SK-N-SH (cell line): ENCODE measurements at regions not wholly inside any gene's neighbourhood (a gene's known extent, or its start where the extent isn't known, plus 50 kb on each side); places are given as distances from the start of the nearest gene placed in this dataset.

Experiments used
- CTCF ChIA-PET: fragments of 300-600, 350-600 bp; formaldehyde crosslinking; extraction: SDS; loops from one replicate; lab custom pipeline; 2021; lab: Yijun Ruan, JAX
- POLR2A ChIA-PET: fragments of 350-600 bp; sonication (Branson Sonifier 250); formaldehyde crosslinking; extraction: SDS; loops from one replicate; lab custom pipeline; 2020; ENCODE audit warnings: antibody characterized with exemption, inconsistent platforms; lab: Yijun Ruan, JAX
- DNase-seq: peaks from one replicate; pipeline ENCODE4 v3.0.0; 2012
- H2AFZ ChIP-seq: fragments of 200-600 bp; sonication (generic); 2 replicates; pipeline ENCODE4 v1.8.1; 2016; ENCODE audit warnings: antibody characterized with exemption, mild to moderate bottlenecking, low read depth
- H3F3A ChIP-seq: fragments of 200-600 bp; sonication (generic); replicated peaks from 2 replicates; pipeline ENCODE3; 2016; ENCODE audit warnings: antibody characterized with exemption, mild to moderate bottlenecking; ENCODE audit not compliant: insufficient read depth
- H3K27ac ChIP-seq, 2 experiments: fragments of 200-500 bp in 1 of 2; fragments of 200-600 bp in 1 of 2; sonication (Bioruptor generic) in 1 of 2; sonication (generic), shearing (Covaris generic) in 1 of 2; 2 replicates each; pipeline versions ENCODE4 v1.5.1 to v1.6.1; 2014 to 2016; ENCODE audit warnings: low read depth in 2 of 2, inconsistent platforms in 1 of 2, low read length in 1 of 2, mild to moderate bottlenecking in 1 of 2, mixed read lengths in 1 of 2
- H3K27me3 ChIP-seq: fragments of 200-600 bp; sonication (generic), shearing (Covaris generic); 2 replicates; pipeline ENCODE4 v1.6.1; 2016; ENCODE audit warnings: mixed run types; ENCODE audit not compliant: insufficient read depth
- H3K36me3 ChIP-seq, 2 experiments: fragments of 200-500 bp in 1 of 2; fragments of 200-600 bp in 1 of 2; sonication (Bioruptor generic) in 1 of 2; sonication (generic) in 1 of 2; replicated peaks in 1 of 2; 2 replicates each; pipeline versions ENCODE3 to v1.5.1; 2014 to 2016; ENCODE audit warnings: low read length in 1 of 2, mild to moderate bottlenecking in 1 of 2; ENCODE audit not compliant: insufficient read depth in 2 of 2, control insufficient read depth in 1 of 2
- H3K4me1 ChIP-seq, 2 experiments: fragments of 200-500 bp in 1 of 2; fragments of 200-600 bp in 1 of 2; sonication (Bioruptor generic) in 1 of 2; sonication (generic), shearing (Covaris generic) in 1 of 2; 2 replicates each; pipeline versions ENCODE4 v1.5.1 to v1.6.1; 2014 to 2016; ENCODE audit warnings: low read depth in 1 of 2, low read length in 1 of 2, mixed run types in 1 of 2; ENCODE audit not compliant: insufficient read depth in 2 of 2, control insufficient read depth in 1 of 2
- H3K4me2 ChIP-seq: fragments of 200-600 bp; sonication (generic), shearing (Covaris generic); 2 replicates; pipeline ENCODE4 v1.6.1; 2017; ENCODE audit warnings: mixed run types
- H3K4me3 ChIP-seq, 2 experiments: fragments of 200-500 bp in 1 of 2; fragments of 200-600 bp in 1 of 2; sonication (Bioruptor generic) in 1 of 2; sonication (generic), shearing (Covaris generic) in 1 of 2; 2 replicates each; pipeline versions ENCODE4 v1.5.1 to v1.8.1; 2014 to 2016; ENCODE audit warnings: low read depth in 2 of 2, inconsistent platforms in 1 of 2, low read length in 1 of 2, mild to moderate bottlenecking in 1 of 2, mixed read lengths in 1 of 2, moderate library complexity in 1 of 2
- H3K79me2 ChIP-seq: fragments of 200-600 bp; sonication (generic); 2 replicates; pipeline ENCODE4 v1.8.1; 2017; ENCODE audit warnings: mild to moderate bottlenecking; ENCODE audit not compliant: insufficient read depth
- H3K9ac ChIP-seq: fragments of 200-600 bp; sonication (generic); 2 replicates; pipeline ENCODE4 v1.6.1; 2017; ENCODE audit warnings: mixed run types
- H3K9me2 ChIP-seq: fragments of 200-600 bp; sonication (generic); 2 replicates; pipeline ENCODE4 v1.6.1; 2017; ENCODE audit warnings: mixed run types
- H3K9me3 ChIP-seq: fragments of 200-600 bp; sonication (generic); 2 replicates; pipeline ENCODE4 v1.6.1; 2017; ENCODE audit warnings: mixed run types, mild to moderate bottlenecking, moderate library complexity
- H4K20me1 ChIP-seq: fragments of 200-600 bp; sonication (generic); 2 replicates; pipeline ENCODE4 v1.6.1; 2017; ENCODE audit warnings: mild to moderate bottlenecking, mixed run types; ENCODE audit not compliant: insufficient read depth
- CTCF ChIP-seq: fragments of 200-600 bp; sonication (generic); IDR thresholded peaks from 2 replicates; pipeline ENCODE4 v1.6.1; 2017; ENCODE audit warnings: antibody characterized with exemption, mild to moderate bottlenecking, moderate library complexity
- EP300 ChIP-seq, 2 experiments: IDR thresholded peaks; 2 replicates each; pipeline versions ENCODE4 v1.4.0 to v1.6.1; 2012; ENCODE audit warnings: borderline replicate concordance in 1 of 2, low read depth in 1 of 2, low read length in 1 of 2
- FOXJ3 ChIP-seq: sonication (generic); formaldehyde crosslinking; IDR thresholded peaks from 2 replicates; pipeline ENCODE4 v1.5.1; 2020; ENCODE audit warnings: mild to moderate bottlenecking, missing genetic modification reagents
- GABPA ChIP-seq: IDR thresholded peaks from 2 replicates; pipeline ENCODE4 v1.4.0; 2012; ENCODE audit warnings: low read depth, mild to moderate bottlenecking
- JUND ChIP-seq: IDR thresholded peaks from 2 replicates; pipeline ENCODE4 v1.4.0; 2012
- MEF2A ChIP-seq: IDR thresholded peaks from 2 replicates; pipeline ENCODE4 v1.4.0; 2012; ENCODE audit warnings: low read depth, borderline replicate concordance
- PBX3 ChIP-seq: IDR thresholded peaks from 2 replicates; pipeline ENCODE4; 2012
- POLR2AphosphoS5 ChIP-seq: IDR thresholded peaks from 2 replicates; pipeline ENCODE4 v1.6.1; 2012; ENCODE audit warnings: low read depth, low read length
- RAD21 ChIP-seq: IDR thresholded peaks from 2 replicates; pipeline ENCODE4 v1.6.1; 2012; ENCODE audit warnings: mild to moderate bottlenecking, low read length
- RFX5 ChIP-seq: IDR thresholded peaks from 2 replicates; pipeline ENCODE4 v1.6.1; 2012; ENCODE audit warnings: mild to moderate bottlenecking, improper control_type of control experiment, low read length
- RXRA ChIP-seq: IDR thresholded peaks from 2 replicates; pipeline ENCODE4 v1.4.0; 2012; ENCODE audit warnings: low read depth, mild to moderate bottlenecking, borderline replicate concordance
- SMC3 ChIP-seq: IDR thresholded peaks from 2 replicates; pipeline ENCODE4 v1.6.1; 2012; ENCODE audit warnings: low read depth, low read length, improper control_type of control experiment
- TAF1 ChIP-seq: IDR thresholded peaks from 2 replicates; pipeline ENCODE4 v1.6.1; 2012; ENCODE audit warnings: low read depth, mild to moderate bottlenecking, low read length, moderate library complexity, borderline replicate concordance
- TCF12 ChIP-seq: IDR thresholded peaks from 2 replicates; pipeline ENCODE4 v1.4.0; 2012
- TEAD4 ChIP-seq: IDR thresholded peaks from 2 replicates; pipeline ENCODE4 v1.4.0; 2012; ENCODE audit warnings: mild to moderate bottlenecking, borderline replicate concordance; ENCODE audit not compliant: insufficient read depth
- USF1 ChIP-seq: IDR thresholded peaks from 2 replicates; pipeline ENCODE4 v1.4.0; 2012; ENCODE audit warnings: low read depth, borderline replicate concordance
- USF2 ChIP-seq: fragments of 150-350 bp; IDR thresholded peaks from 2 replicates; pipeline ENCODE4 v1.6.1; 2017; ENCODE audit warnings: antibody characterized with exemption, low read length, low read depth, borderline replicate concordance
- WGBS: methylation state at CpG from one replicate; pipeline ENCODE4 v1.1.6; 2017; ENCODE audit warnings: low lambda C conversion rate; 5-methylcytosine and 5-hydroxymethylcytosine counted together

- no peaks in the 10 kb centered on the region for H3K79me2 ChIP-seq
- peak overlapping the region; percentile 15; the same call in 1 of the 2 replicates for H2AFZ ChIP-seq
- H3K9me3 ChIP-seq: no peaks in the 10 kb centered on the region
- H3K9ac ChIP-seq: no peak overlapping the region
- POLR2A ChIA-PET: no interaction called here
- H3K36me3 ChIP-seq: no peaks in the 10 kb centered on the region
- TF ChIP-seq RAD21 (no peak), TEAD4 (no peak), JUND (no peak), USF1 (no peak), RFX5 (no peak), TCF12 (no peak), EP300 (IDR thresholded peaks at IDR 0.05; ENCODE audit: borderline replicate concordance in 1 of 2, low read depth in 1 of 2, low read length in 1 of 2) (no peak), RXRA (no peak), POLR2AphosphoS5 (no peak), PBX3 (no peak), FOXJ3 (CRISPR knock-in tag) (no peak), TAF1 (no peak), MEF2A (no peak), GABPA (no peak), SMC3 (no peak), USF2 (no peak), CTCF (no peak)
- TF ChIP-seq, all 33 proteins: peak for 0
- no peak for DNase-seq
- no peaks in the 10 kb centered on the region for H3K4me1 ChIP-seq
- no peaks in the 10 kb centered on the region for H3K27me3 ChIP-seq
- H3K27ac ChIP-seq: 0 out of 4 replicates have a peak overlapping the region, but pooled peaks of 1 of the 2 experiments have one; percentile 3
- CTCF ChIA-PET: no interaction called here
- H3K9me2 ChIP-seq: no peaks in the 10 kb centered on the region
- WGBS: 97% methylated on average over 1 of the region's 1 CpG
- no peaks in the 10 kb centered on the region for H3F3A ChIP-seq
- no peak overlapping the region for H3K4me2 ChIP-seq
- H3K4me3 ChIP-seq: no peak overlapping the region
- no peaks in the 10 kb centered on the region for H4K20me1 ChIP-seq
Observed at GRCh38 chr3:110067527-110067926, 730.2 kb upstream of the DPPA4 start.
